Hepatocyte (in vitro differentiated cells): ENCODE measurements at regions not wholly inside any gene's neighbourhood (a gene's known extent, or its start where the extent isn't known, plus 50 kb on each side); places are given as distances from the start of the nearest gene placed in this dataset.

Experiments
- EZH2 ChIP-seq: fragments of 200-600 bp; sonication (generic); IDR thresholded peaks from 2 replicates; pipeline ENCODE4 v1.6.1; 2016; ENCODE audit warnings: antibody characterized with exemption, mild to moderate bottlenecking, borderline replicate concordance
- TF ChIP-seq, protein P1 (sequence below): fragments of 200-600 bp; sonication (generic); IDR thresholded peaks from 2 replicates; pipeline ENCODE4 v1.5.1; 2016; ENCODE audit warnings: antibody characterized with exemption, mild to moderate bottlenecking; ENCODE audit not compliant: poor library complexity

DNA sequence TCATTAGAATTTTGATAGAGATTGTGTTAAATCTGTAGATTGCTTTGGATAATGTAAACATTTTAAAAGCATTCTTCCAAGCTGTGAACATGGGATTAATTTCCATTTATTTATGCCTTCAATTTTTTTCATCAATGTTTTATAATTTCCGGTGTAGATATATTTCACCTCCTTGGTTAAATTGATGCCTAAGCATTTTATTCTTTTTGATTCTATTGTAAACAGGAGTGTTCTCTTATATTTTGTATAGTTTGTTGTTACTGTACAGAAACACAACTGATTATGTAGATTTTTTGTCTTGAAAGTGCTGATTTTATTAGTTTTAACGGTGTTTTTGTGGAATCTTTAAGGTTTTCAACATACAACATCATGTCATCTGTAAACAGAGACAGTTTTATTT lies 355.0 kb downstream of the EDEM1 start:
- TF ChIP-seq, protein P1, sequence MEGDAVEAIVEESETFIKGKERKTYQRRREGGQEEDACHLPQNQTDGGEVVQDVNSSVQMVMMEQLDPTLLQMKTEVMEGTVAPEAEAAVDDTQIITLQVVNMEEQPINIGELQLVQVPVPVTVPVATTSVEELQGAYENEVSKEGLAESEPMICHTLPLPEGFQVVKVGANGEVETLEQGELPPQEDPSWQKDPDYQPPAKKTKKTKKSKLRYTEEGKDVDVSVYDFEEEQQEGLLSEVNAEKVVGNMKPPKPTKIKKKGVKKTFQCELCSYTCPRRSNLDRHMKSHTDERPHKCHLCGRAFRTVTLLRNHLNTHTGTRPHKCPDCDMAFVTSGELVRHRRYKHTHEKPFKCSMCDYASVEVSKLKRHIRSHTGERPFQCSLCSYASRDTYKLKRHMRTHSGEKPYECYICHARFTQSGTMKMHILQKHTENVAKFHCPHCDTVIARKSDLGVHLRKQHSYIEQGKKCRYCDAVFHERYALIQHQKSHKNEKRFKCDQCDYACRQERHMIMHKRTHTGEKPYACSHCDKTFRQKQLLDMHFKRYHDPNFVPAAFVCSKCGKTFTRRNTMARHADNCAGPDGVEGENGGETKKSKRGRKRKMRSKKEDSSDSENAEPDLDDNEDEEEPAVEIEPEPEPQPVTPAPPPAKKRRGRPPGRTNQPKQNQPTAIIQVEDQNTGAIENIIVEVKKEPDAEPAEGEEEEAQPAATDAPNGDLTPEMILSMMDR = no peak
- TF ChIP-seq EZH2 = no peak
